ENCODE measurements at regions not wholly inside any gene's neighbourhood (a gene's known extent, or its start where the extent isn't known, plus 50 kb on each side); places are given as distances from the start of the nearest gene placed in this dataset.

DNA sequence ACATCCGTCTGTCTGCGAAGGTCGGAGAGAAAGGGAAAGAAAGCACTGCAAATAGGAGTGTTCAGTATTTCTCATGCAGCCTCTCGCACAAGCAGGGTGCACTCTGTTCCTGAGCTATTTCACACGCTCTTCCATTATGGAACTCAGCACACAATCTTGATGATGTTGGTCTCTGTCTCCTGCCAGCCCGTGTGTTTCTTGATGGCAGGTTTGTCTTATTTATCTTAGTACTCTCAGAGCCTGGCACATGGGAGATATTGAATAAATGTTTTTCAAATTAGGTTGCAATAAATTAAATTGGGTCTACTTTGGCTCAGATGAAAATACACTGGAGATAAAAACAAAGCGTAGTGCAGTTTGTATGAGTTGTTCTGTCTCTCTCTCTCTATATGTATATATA, 134.9 kb upstream of the ETS2 start:
- TF ChIP-seq CTCF (conservative IDR thresholded peaks at IDR 0.05; ENCODE audit: low read length) (no peak), EZH2phosphoT487 (IDR thresholded peaks at IDR 0.05; ENCODE audit: borderline replicate concordance, low read depth, low read length) (no peak)
